SK-N-SH (cell line): ENCODE measurements at regions not wholly inside any gene's neighbourhood (a gene's known extent, or its start where the extent isn't known, plus 50 kb on each side); places are given as distances from the start of the nearest gene placed in this dataset.

ENCODE experiments used
- EZH2phosphoT487 ChIP-seq: fragments of 200-600 bp; sonication (generic); IDR thresholded peaks from 2 replicates; pipeline ENCODE4 v1.6.1; 2017; ENCODE audit warnings: low read depth, mixed run types, mild to moderate bottlenecking, antibody characterized with exemption, moderate library complexity, borderline replicate concordance
- GATA2 ChIP-seq: sonication (generic); formaldehyde crosslinking; IDR thresholded peaks from 2 replicates; pipeline ENCODE4 v1.5.0; 2020; ENCODE audit warnings: mild to moderate bottlenecking, missing genetic modification reagents
- MEF2A ChIP-seq: IDR thresholded peaks from 2 replicates; pipeline ENCODE4 v1.4.0; 2012; ENCODE audit warnings: low read depth, borderline replicate concordance
- MXI1 ChIP-seq: IDR thresholded peaks from 2 replicates; pipeline ENCODE4 v1.6.1; 2012; ENCODE audit warnings: mild to moderate bottlenecking, low read depth, low read length, improper control_type of control experiment
- POLR2AphosphoS5 ChIP-seq: IDR thresholded peaks from 2 replicates; pipeline ENCODE4 v1.6.1; 2012; ENCODE audit warnings: low read depth, low read length
- RAD21 ChIP-seq: IDR thresholded peaks from 2 replicates; pipeline ENCODE4 v1.6.1; 2012; ENCODE audit warnings: mild to moderate bottlenecking, low read length
- RFX5 ChIP-seq: IDR thresholded peaks from 2 replicates; pipeline ENCODE4 v1.6.1; 2012; ENCODE audit warnings: mild to moderate bottlenecking, improper control_type of control experiment, low read length
- SIN3A ChIP-seq: IDR thresholded peaks from 2 replicates; pipeline ENCODE4 v1.6.1; 2012; ENCODE audit warnings: low read depth, mild to moderate bottlenecking, low read length, moderate library complexity, borderline replicate concordance
- SMC3 ChIP-seq: IDR thresholded peaks from 2 replicates; pipeline ENCODE4 v1.6.1; 2012; ENCODE audit warnings: low read depth, low read length, improper control_type of control experiment
- TAF1 ChIP-seq: IDR thresholded peaks from 2 replicates; pipeline ENCODE4 v1.6.1; 2012; ENCODE audit warnings: low read depth, mild to moderate bottlenecking, low read length, moderate library complexity, borderline replicate concordance
- TF ChIP-seq, protein P1 (sequence below): fragments of 200-600 bp; sonication (generic); IDR thresholded peaks from 2 replicates; pipeline ENCODE4 v1.6.1; 2017; ENCODE audit warnings: antibody characterized with exemption, mild to moderate bottlenecking, moderate library complexity

DNA sequence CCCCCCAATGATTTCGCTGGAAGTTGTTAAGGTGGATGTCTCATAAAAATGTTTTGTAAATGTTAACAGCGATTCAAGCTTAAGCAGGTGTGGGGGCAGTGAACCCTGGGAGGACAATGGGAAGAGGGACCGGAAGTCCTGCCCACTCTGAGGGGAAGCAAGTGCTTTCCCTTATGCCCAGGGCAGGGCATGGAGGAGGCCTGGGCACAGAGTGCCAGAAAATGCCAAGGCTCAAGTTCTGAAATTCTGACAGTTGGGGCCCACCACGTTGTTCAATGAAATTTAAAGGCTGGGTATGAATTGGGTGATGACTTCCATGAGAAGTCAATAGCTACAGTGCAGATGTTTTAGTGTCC, 132.7 kb upstream of the SALL4 start:
- TF ChIP-seq MEF2A = no peak
- TF ChIP-seq, protein P1, sequence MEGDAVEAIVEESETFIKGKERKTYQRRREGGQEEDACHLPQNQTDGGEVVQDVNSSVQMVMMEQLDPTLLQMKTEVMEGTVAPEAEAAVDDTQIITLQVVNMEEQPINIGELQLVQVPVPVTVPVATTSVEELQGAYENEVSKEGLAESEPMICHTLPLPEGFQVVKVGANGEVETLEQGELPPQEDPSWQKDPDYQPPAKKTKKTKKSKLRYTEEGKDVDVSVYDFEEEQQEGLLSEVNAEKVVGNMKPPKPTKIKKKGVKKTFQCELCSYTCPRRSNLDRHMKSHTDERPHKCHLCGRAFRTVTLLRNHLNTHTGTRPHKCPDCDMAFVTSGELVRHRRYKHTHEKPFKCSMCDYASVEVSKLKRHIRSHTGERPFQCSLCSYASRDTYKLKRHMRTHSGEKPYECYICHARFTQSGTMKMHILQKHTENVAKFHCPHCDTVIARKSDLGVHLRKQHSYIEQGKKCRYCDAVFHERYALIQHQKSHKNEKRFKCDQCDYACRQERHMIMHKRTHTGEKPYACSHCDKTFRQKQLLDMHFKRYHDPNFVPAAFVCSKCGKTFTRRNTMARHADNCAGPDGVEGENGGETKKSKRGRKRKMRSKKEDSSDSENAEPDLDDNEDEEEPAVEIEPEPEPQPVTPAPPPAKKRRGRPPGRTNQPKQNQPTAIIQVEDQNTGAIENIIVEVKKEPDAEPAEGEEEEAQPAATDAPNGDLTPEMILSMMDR = no peak
- no peak for TF ChIP-seq EZH2phosphoT487
- no peak for TF ChIP-seq RAD21
- no peak for TF ChIP-seq TAF1
- no peak for TF ChIP-seq RFX5
- no peak for TF ChIP-seq POLR2AphosphoS5
- no peak for TF ChIP-seq SMC3
- no peak for TF ChIP-seq MXI1
- TF ChIP-seq GATA2 = no peak
- no peak for TF ChIP-seq SIN3A
